HG02623 (cell line): ENCODE measurements at regions not wholly inside any gene's neighbourhood (a gene's known extent, or its start where the extent isn't known, plus 50 kb on each side); places are given as distances from the start of the nearest gene placed in this dataset.

Experiments used
- ATAC-seq: cut with Tn5 transposase; IDR thresholded peaks from one replicate; pipeline ENCODE4 v1.9.1; 2021; ENCODE audit warnings: moderate library complexity; ENCODE audit not compliant: unreplicated experiment

GRCh38 chr7:125169088-125169487 lies 239.5 kb upstream of the POT1 start:
- no peak for ATAC-seq

- peak; percentile 50 for ATAC-seq
Observed at GRCh38 chr7:125154930-125155329, 225.3 kb upstream of the POT1 start.

- no peak for ATAC-seq
Observed at GRCh38 chr7:125149151-125149550, 219.5 kb upstream of the POT1 start.

GRCh38 chr7:125147047-125147446 lies 217.4 kb upstream of the POT1 start:
- no peak for ATAC-seq

- ATAC-seq = no peak
Observed at GRCh38 chr7:125136755-125137532, 207.3 kb upstream of the POT1 start.

- ATAC-seq = no peak
Observed at GRCh38 chr7:125136341-125136740, 206.7 kb upstream of the POT1 start.

GRCh38 chr7:125130173-125130572 lies 200.5 kb upstream of the POT1 start:
- ATAC-seq = no peak

GRCh38 chr7:125127304-125127703 lies 197.7 kb upstream of the POT1 start:
- ATAC-seq = no peak

- no peak for ATAC-seq
Observed at GRCh38 chr7:125126376-125126775, 196.8 kb upstream of the POT1 start.

GRCh38 chr7:125125315-125125714 lies 195.7 kb upstream of the POT1 start:
- no peak for ATAC-seq

- no peak for ATAC-seq
Observed at GRCh38 chr7:125122173-125122572, 192.5 kb upstream of the POT1 start.

- ATAC-seq = no peak
Observed at GRCh38 chr7:125119559-125120115, 190.0 kb upstream of the POT1 start.

- no peak for ATAC-seq
Observed at GRCh38 chr7:125118444-125118843, 188.8 kb upstream of the POT1 start.

GRCh38 chr7:125112850-125113249 lies 183.2 kb upstream of the POT1 start:
- ATAC-seq = no peak

- ATAC-seq = no peak
Observed at GRCh38 chr7:125099519-125099918, 169.9 kb upstream of the POT1 start.

- peak; percentile 81 for ATAC-seq
Observed at GRCh38 chr7:125098377-125098970, 168.8 kb upstream of the POT1 start.

GRCh38 chr7:125090596-125090995 lies 161.0 kb upstream of the POT1 start:
- ATAC-seq = no peak

- ATAC-seq = no peak
Observed at GRCh38 chr7:125089171-125089570, 159.5 kb upstream of the POT1 start.

GRCh38 chr7:125088555-125088954 lies 158.9 kb upstream of the POT1 start:
- ATAC-seq = no peak

GRCh38 chr7:125085084-125085483 lies 155.5 kb upstream of the POT1 start:
- no peak for ATAC-seq

- ATAC-seq = no peak
Observed at GRCh38 chr7:125084196-125084595, 154.6 kb upstream of the POT1 start.

- ATAC-seq = no peak
Observed at GRCh38 chr7:125074141-125074540, 144.5 kb upstream of the POT1 start.
